ENCODE measurements at regions not wholly inside any gene's neighbourhood (a gene's known extent, or its start where the extent isn't known, plus 50 kb on each side); places are given as distances from the start of the nearest gene placed in this dataset.
A peak's percentile ranks its signal among the peaks of the same experiment; 100 is the strongest.

DNA sequence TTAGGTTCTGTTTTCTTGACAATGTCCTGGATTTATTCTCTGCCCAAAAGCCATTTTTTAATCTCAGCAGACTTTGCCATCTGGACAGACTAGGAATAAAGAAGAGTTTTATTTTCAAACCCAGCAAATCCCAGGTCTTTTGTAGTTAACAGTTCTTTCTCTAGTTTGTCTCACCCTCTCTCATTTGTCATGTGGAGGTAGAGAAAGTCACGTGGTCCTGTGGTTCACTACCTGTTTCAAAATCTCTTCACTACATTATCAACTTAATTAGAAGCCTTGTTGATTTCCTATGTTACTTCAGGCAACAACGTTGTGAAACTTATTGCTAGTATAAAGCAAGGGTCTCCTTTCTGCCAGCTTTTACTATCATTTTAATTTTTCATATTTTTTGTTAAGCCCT lies 1222.6 kb downstream of the EFNB2 start:
- no peak for DNase-seq (ENCODE audit: low spot score)

DNA sequence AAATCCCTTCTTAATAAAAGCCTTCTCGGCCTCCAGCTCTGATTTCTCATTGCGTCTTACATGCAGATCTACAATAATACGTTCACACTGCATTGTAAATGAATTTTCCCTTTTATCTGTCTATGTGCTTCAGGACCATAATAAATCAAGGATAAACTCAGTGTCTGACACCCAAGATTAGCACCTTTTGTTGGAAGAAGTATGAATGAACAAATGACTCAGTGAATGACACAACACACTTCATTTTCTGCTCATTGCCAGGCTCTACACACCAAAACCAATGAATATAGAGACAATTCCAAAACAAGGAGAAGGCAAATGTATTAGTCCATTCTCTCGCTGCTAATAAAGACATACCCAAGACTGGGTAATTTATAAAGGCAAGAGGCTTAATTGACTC lies 1224.4 kb downstream of the EFNB2 start:
- no peak for DNase-seq (ENCODE audit: low spot score)

DNA sequence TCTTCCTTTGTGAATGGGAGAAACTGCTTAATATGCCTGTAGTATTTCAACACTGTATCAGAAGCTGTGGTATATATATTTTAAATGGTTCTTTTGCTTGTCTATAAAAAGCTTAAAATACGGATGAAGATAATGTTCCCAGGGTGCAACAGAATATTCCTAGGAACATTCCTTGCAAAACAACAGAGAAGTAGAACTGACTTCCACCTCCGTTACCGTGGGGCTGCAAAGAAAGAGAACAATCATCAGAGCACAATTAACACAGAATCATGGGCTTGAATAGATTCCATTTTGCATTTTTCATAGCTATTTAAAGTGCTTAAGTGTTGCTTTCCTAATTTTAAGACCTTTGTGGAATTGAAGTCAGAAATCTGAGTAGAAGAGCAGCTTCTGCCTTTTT lies 1227.7 kb downstream of the EFNB2 start:
- DNase-seq (ENCODE audit: low spot score) = peak; percentile 60

DNA sequence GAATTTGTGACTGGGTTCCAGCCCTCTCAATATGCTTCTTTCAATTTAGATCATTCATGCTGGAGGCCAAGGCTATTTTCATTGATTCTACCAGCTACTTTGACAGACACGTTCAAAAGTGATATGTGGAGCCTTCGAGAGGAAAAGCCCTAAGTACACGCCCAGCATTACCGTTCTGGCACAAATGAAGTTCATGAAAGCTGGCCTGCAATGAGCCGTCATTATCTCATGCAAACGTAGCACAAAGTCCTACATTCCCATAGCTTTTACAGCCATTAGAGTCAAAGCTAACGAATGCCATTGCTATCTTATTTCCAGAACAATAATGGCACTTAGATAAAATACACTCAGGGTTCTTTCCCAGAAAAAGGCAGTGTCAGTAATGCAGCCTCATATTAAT lies 1237.6 kb downstream of the EFNB2 start:
- DNase-seq (ENCODE audit: low spot score) = no peak

DNA sequence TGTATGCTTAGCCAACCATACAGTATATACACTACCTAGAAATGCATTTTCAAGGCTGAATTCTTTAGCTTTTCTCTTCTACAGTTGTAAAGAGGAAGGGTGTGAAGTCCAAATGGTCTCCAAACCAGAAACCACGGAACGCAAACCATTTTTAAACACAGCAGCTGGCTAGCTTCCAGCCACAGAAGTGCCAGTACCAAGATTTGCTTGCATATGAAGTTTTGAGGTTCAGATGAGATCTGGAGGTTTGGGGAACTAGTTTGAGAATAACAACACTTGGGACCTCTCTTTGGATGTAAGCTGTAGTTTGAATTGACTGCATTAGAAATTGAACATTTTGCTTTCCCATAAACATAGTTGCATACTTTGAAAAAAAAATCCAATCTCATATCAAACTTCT lies 1243.5 kb downstream of the EFNB2 start:
- no peak for DNase-seq (ENCODE audit: low spot score)

DNA sequence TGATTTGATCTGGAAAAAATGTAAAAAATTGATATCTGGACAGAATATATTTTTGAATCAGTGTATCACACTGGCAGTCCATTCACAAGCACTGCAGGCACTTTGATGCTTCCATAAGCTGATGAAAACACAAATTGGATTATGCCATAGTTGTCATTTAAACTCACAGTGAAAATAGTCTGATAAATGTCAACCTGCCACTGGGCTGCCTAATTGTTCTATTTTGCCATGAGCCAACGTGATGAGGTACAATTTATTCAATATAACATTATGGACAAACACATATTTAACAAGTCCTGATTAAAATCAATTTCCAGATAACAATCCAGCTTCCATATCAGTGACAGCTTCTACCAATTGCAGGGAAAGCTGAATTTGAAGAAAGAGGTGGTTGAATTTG lies 1244.9 kb downstream of the EFNB2 start:
- DNase-seq (ENCODE audit: low spot score) = no peak

DNA sequence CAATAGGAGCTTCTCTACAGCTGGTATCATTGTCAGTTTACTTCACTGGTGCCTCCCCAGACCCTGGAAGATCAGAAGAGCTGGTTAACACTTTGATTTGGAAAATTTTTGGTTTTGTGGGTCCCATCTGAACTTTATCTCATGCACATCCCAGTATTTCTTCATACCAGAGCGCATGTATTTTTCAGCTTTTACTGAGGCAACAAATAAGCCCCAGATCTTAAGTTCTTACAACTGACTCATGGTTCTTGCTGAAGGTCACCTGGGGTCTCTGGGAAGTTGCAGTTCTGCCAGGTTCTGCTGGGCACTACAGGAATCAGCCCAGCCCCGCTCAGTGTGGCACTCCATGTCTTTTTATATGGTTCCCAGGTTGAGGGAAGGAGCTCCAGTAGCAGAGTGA lies 1249.9 kb downstream of the EFNB2 start:
- no peak for DNase-seq (ENCODE audit: low spot score)

DNA sequence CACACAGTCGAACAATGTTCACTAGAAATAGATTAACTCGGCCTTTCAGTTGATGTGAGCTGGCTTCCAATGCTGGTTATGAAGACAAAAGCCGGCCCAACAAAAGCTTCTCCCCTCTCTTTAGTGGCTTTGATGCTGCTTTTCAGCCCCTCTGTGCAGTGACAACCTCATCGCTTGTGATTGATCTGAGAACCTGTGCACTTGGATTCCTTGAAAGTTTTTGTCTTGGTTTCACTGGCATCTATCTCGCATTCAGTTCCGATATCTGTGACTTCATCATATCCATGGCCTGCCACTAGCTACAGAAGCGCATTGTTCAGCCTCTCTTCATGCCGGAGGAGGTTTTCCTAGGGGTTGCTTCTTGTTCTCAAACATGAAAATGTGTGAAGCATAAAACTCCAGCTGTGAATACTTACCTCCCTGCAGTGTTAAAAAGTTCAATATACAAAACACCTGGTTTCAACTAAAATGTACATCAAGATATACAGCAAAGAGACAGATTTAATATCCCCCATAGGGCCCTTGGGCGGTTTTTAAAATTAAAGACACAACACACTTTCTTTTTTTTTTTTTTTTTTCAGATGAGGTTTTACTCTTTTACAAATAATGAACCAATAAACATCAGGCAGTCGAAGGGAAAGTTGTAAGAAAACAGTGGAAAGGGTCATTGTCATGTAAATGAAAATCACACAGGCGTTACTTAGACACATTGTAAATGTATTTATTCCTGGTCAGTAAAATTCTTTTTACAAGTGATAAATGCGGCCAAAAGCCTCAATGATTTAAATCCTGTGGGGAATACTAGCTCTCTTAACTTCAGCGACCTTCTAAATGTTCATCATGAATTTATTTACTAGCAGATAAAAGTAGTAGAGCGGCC lies 1252.8 kb downstream of the EFNB2 start:
- DNase-seq (ENCODE audit: low spot score) = no peak

DNA sequence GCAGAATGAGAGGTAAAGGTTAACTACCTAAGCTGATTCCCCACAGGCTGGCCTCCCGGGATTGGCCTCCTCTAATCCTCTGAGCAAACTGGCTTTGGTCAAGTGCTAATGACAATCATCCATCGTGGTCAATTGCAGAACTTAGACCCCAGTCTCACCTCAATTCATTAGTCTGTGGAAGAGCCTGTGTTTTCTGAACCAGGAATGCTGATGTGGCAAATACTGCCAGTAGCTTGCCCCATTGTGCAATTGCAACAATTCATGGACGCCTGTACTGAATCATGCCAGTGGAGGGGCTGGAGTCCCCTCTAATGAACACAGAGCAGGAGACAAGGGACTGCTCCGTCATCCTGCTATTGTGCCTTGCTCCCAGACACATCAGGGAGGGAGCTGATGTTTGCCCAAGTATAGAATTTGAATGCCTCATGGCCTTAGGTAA lies 1256.5 kb downstream of the EFNB2 start:
- no peak for DNase-seq (ENCODE audit: low spot score)

DNA sequence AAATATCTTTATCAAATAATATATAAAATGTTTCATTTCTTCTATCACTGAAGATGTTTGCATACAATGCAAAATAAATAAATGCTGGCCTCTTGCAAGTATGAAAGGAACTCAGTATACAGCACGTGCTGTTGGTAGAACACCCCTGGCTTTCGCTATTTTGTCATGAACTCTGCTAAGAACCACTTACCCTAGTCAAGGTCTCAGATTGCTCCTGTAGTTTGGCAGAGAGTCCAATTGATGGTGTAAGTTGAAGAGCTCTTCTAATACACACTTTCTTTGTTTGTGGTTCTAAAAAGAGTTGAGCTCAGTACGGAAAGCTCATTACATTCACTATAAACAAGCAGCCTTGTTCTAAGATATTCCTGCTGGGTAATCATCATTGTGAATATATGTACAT lies 1258.9 kb downstream of the EFNB2 start:
- DNase-seq (ENCODE audit: low spot score) = no peak

DNA sequence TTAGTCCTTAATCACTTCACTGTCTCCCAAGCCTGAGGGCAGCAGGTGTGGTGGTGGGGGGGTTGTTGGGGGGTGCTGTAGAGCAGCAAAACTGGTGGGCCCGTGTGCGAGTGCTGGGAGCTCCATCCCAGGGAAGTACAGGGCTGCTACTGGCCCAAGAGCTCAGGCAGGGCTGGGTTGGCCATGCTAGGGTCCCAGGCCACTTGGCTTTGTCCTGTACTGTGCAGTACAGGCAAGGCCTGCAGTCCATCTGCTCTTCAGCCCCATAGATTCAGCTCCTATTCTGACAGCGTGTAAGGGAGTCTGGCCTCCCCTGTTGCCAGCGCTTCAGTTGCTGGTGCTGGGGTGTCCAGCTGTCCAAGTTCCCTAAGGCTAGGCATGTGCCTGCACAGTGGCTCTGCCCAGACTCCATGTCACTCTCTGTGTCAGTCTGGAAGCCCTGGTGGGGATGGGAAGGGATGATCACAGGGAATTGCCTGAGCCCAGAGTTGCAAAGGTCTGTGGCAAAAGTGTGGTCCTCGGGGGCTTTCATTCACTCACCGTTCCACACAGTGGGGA lies 1261.7 kb downstream of the EFNB2 start:
- no peak for DNase-seq (ENCODE audit: low spot score)

DNA sequence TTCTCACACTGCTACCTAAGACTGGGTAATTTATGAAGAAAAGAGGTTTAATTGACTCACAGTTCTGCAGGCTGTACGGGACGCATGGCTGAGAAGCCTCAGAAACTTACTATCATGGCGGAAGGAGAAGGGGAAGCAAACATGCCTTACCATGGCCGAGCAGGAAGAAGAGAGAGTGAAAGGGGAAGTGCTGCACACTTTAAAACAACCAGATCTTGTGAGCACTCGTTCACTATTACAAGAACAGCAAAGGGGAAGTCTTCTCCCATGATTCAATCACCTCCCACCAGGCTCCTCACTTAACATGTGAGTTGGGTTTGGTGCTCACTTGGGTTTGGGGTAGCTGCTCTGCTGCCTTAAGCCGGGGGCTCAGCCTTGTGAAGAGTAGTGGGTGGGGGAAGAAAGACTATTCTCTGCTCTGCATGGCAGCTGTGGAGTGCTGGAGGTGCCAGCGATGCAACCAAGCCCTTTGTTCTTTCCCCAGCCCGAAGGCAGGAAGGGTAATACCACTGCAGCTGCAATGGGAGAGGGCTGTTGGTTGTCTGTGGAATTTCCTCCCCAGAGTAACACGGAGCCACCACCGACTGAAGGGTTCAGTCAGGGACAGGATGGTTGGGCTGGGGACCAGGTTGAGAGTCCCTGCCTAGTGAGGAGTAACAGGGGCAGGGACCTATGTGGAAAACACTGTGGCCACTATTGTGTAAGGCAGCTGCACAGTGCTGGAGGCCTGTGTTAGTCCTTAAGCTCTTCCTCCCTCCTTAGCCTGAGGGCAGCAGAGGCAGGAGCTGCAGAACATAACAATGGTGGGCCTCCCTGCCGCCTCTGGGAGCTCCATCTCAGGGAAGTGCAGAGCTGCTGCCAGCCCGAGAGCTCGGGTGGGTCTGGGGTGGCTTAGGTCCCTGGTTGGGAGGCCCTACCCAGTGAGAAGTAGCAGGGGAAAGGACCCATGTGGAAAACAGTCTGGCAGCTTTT lies 1262.5 kb downstream of the EFNB2 start:
- no peak for DNase-seq (ENCODE audit: low spot score)

DNA sequence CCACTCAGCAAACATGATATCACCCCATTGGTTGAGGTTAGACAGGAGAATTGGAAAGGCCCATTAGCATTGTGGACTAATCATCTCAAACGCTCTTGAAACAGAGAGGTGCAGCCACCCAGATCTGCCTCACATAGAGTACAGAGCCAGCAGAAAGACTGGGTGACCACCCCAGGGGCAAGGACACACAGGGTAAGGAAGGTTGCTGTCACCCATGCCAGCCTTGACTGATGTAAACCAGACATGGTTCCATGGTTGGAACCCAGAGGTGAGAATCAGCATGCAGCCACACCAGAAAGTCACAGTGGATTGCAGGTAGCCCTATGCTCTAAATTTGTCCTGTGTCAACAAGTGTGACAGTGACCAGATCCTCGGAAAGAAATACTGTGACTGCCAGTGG lies 1268.8 kb downstream of the EFNB2 start:
- no peak for DNase-seq (ENCODE audit: low spot score)

DNA sequence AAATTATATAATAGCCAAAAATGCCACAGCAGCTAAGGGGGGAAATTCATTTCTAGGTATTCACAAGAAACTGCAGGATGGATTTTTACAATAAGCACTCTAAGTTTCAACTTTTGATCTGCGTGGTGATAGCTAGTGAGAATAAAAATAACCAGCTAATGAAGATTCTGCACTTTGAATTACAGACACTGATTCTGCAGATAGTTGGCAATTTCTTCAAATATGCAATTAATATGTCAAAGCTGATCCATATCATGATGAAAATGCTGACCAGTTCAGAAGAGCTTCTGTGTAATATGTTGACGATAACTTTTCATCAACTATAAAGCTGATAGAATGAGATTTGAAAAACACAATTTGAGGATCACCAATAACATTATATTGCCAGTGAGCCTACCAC lies 1272.9 kb downstream of the EFNB2 start:
- DNase-seq (ENCODE audit: low spot score) = peak; percentile 48

DNA sequence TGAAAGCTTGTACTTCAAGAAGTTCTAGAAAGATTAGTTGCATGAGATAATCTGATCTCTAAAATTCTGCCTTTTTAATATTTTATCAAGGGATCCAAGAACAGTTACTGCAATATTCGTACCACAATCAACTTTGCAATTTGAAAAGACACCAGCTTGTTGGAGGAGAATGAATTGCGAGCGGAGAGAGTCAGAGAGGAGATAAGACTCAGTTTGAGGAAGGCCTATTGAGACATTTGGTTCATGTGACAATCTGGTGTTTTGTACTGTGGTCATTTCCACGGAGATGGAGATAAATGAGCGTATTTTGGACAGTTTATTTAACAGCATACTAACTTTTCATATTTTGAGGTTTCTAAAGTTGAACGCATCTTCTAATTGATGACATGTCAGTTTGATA lies 1276.0 kb downstream of the EFNB2 start:
- no peak for DNase-seq (ENCODE audit: low spot score)

DNA sequence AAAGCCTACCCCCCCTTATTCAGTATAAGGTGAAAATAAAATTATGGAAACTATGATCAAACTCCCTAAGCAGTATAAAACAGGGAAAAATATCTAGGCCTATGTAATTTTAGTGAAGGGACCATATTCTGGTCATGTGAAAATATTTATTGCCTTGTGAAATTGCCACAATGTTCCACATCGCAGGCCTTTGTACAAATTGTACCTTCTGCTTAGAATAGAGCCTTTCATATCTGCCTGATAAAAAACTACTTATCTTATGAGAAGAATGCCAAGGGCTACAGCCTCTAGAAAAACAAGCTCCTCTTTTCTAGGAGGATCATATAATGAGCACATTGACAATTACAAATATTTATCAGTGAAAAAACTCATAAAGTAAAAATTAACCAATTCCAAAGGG lies 1280.0 kb downstream of the EFNB2 start:
- no peak for DNase-seq (ENCODE audit: low spot score)

DNA sequence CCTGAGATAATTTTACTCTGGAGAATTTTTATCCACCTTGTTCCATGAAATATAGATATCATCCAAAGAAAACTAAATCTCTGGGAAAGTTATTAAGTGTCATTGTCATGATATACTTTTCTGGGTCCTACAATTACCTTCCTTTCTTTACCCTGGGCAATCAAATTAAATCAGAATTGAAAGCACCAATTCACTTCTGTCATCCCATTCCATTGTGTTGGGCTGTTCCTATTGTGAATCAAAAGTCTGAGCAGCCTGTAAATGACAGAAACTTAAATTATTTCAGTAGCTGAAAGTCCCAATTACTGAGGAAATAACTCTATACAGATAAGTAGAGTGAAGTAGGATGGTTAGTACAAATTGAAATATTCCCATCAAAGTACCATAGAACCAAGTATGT lies 1284.2 kb downstream of the EFNB2 start:
- DNase-seq (ENCODE audit: low spot score) = no peak

DNA sequence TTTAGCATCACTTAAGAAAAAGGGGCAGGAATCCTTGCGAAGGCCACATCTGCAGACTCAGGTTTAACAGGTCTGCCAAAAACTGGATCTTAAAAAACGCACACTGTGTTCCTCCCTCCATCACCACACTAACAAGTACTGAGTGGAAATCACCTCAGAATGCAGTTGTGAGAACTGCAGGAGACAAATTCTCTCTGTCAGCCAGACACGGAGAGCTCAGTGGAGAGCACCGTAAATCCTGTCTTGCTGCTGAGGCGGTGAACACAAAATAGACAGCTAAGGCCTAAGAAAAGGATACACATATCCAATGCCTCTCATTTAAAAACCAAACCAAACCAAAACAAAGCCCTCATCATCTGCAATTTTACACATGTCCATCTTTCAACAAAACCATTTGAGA lies 1287.6 kb downstream of the EFNB2 start:
- no peak for DNase-seq (ENCODE audit: low spot score)

DNA sequence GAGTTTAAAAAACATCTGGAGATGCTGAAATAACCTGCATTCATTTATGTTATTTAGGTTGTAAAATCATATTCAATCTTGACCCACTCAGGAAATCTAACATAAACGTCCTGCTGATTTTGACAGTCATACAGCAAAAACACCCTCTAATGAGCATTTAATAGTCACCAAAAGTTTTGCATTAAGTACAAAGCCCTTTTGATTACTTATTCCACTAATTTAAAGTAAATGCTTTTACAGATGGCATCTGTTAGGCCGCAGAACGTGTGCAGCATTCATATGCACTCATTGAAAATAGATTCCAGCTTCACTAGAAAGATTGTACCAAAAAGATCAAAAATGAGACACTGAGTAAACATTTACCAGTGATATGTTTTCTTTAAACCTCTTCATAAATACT lies 1295.1 kb downstream of the EFNB2 start:
- no peak for DNase-seq (ENCODE audit: low spot score)

DNA sequence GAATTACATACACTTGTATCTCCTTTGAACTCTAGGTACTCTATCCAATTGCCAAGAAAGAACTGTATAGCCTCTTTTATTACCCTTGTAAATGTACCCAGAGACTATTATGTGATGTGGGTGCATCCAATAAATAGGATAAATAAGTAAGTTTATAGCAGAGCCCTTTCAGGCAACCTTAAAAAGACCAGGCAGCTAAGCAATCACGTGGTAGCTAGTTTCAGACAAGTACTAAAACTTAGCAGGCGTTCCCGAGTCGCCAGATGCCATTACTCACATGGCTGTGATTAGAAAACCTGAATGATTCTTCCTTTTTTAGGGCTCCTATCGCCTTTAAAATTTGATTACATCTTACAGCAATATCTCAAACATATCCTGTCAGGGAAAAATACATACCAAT lies 1303.0 kb downstream of the EFNB2 start:
- no peak for DNase-seq (ENCODE audit: low spot score)

DNA sequence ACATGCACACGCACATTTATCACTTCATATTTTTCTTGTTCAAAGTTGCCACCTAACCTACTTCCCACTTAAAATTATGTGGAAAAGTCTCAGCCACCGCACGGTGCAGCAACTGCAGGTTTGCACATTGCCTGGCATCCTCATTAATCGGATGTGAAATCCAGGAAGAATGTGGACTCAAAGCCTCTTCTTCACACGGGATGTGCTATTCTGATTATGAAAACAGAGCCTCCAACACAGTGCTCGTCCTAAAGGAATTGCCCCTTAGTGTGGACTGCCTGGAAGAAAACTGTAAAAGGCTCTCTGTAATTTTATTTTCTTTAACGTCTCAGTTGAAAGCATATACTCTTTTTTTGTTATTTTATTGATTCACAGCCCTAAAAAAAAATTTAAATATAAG lies 1303.5 kb downstream of the EFNB2 start:
- DNase-seq (ENCODE audit: low spot score) = no peak

DNA sequence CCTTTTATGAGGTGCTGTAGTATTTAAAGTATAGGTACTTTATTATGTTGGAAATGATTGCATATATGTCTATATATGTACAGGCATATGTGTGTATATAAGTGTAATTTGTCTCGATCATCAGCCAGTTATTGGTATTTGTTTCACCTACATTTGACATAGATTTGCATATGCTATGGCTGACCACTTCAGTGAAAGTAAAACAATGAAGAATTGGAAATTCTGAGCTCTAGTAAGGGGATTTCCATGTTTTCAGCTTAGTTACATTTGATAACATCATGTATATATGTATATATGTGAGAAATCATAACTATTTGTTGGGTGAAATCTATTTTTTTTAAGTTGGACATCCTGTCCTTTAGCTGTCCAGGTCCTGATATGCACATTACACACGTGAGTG lies 1303.9 kb downstream of the EFNB2 start:
- DNase-seq (ENCODE audit: low spot score) = no peak

DNA sequence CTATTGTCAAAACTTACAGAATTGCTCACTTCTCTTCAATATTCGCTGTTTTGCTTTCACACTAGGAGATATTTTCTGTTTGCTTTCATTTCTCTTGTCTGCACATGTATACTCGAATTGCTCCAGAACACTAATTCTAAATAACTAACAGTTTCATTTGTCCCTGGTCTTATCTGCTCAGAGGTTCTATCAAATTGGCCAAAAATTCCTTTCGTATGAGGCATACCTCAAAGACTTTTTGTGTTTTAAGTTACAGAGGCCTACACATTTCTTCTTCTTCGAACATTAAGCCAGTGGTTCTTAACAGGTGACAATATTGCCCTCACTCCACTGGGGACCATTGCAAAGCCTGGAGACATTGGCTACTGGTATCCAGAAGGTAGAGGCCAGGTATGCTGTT lies 1314.6 kb downstream of the EFNB2 start:
- no peak for DNase-seq (ENCODE audit: low spot score)
